Psoas muscle (tissue), 7 donors: ENCODE measurements at regions not wholly inside any gene's neighbourhood (a gene's known extent, or its start where the extent isn't known, plus 50 kb on each side); places are given as distances from the start of the nearest gene placed in this dataset.

ENCODE experiments used
- ATAC-seq, 4 donors: fragments of 200-7000 bp; cut with Tn5 transposase; one replicate each; pipeline ENCODE4 v1.9.1; 2020; ENCODE audit warnings: moderate library complexity in 3 of 4, mild to moderate bottlenecking in 2 of 4
- DNase-seq, 2 donors: peaks; one replicate each; pipeline ENCODE4 v3.0.0-alpha.2; 2020
- H3K27ac ChIP-seq: fragments of 200-600 bp; one replicate; pipeline ENCODE4 v1.8.0; 2022
- H3K27me3 ChIP-seq, 3 donors: fragments of 200-600 bp in 1 of 3; one replicate each; pipeline versions ENCODE4 v1.6.1 to v1.8.0; 2013 to 2022; ENCODE audit warnings: low read length in 2 of 3, mild to moderate bottlenecking in 2 of 3, moderate library complexity in 1 of 3; ENCODE audit not compliant: insufficient read depth in 3 of 3
- H3K36me3 ChIP-seq, 2 donors: fragments of 200-600 bp in 1 of 2; one replicate each; pipeline versions ENCODE4 v1.6.1 to v1.8.0; 2013 to 2022; ENCODE audit warnings: low read depth in 1 of 2, mild to moderate bottlenecking in 1 of 2, moderate library complexity in 1 of 2; ENCODE audit not compliant: insufficient read depth in 1 of 2
- H3K4me1 ChIP-seq: fragments of 200-600 bp; one replicate; pipeline ENCODE4 v1.8.0; 2022
- H3K4me3 ChIP-seq: fragments of 200-600 bp; one replicate; pipeline ENCODE4 v1.8.0; 2022; ENCODE audit warnings: mild to moderate bottlenecking
- H3K9me3 ChIP-seq: fragments of 200-600 bp; one replicate; pipeline ENCODE4 v1.8.0; 2022
- CTCF ChIP-seq: fragments of 200-600 bp; IDR thresholded peaks from one replicate; pipeline ENCODE4 v1.8.0; 2022; ENCODE audit warnings: antibody characterized with exemption
- WGBS, 3 donors: extraction: QIAGEN DNeasy Blood & Tissue Kit; methylation state at CpG; one replicate each; pipeline versions ENCODE4 v1.1.6 to v1.1.7; 2013; 5-methylcytosine and 5-hydroxymethylcytosine counted together
- intact Hi-C, 2 donors: fragments of 100-400 bp; cut with DNase I; formaldehyde crosslinking; loops; one replicate each; pipeline versions ENCODE4 v1.11.0 to v1.14.2; 2022
- donor health status: healthy with polysubstance abuse.
- donor health status: DM: no; HTN: no; CAD: no; lungs with moderate emphysema.
- donor health status: Bipolar disorder and iron deficiency.
- donor health status: healthy.
- donor health status: DM: yes; HTN: yes; CAD: no.
- donor health status: DM: no; HTN: no; CAD: no.
- donor health status: DM: yes; HTN: yes; CAD: no.

GRCh38 chr2:180799141-180799540, 181.3 kb upstream of the UBE2E3 start:
- intact Hi-C loops = no loop called here
- Histone ChIP-seq H3K9me3 (no peaks in the 10 kb centered on the region), H3K4me1 (no peaks in the 10 kb centered on the region), H3K27me3 (no peaks in the 10 kb centered on the region), H3K4me3 (no peak overlapping the region), H3K36me3 (no peaks in the 10 kb centered on the region), H3K27ac (no peak overlapping the region)
- DNase-seq (no peak), ATAC-seq (no peak)
- no peak for TF ChIP-seq CTCF
- WGBS, 3 donors = 79 to 100% (median 94%) methylated on average over 1 of the region's 1 CpG

- DNase-seq (no peak), ATAC-seq (no peak)
- Histone ChIP-seq H3K36me3 (no peaks in the 10 kb centered on the region), H3K27me3 (no peaks in the 10 kb centered on the region), H3K4me3 (no peak overlapping the region), H3K27ac (no peak overlapping the region), H3K9me3 (no peaks in the 10 kb centered on the region), H3K4me1 (no peaks in the 10 kb centered on the region)
- TF ChIP-seq CTCF = no peak
- intact Hi-C loops = loop anchor here in 1 of 2 donors (2.0 kb wide), 1 partner anchor 30 kb away; no protein-coding TSS in a partner anchor
Observed at GRCh38 chr2:180790891-180791290, 189.5 kb upstream of the UBE2E3 start.

GRCh38 chr2:180787330-180787729, 193.1 kb upstream of the UBE2E3 start:
- no peak overlapping the region for H3K27ac ChIP-seq
- no peak for TF ChIP-seq CTCF
- H3K4me3 ChIP-seq = no peak overlapping the region
- no peaks in the 10 kb centered on the region for H3K36me3 ChIP-seq
- no peaks in the 10 kb centered on the region for H3K9me3 ChIP-seq
- 91 to 96% (median 91%) methylated on average over 1 of the region's 1 CpG for WGBS, 3 donors
- no peak for ATAC-seq
- DNase-seq = no peak
- no peaks in the 10 kb centered on the region for H3K4me1 ChIP-seq
- intact Hi-C loops = no loop called here
- H3K27me3 ChIP-seq = no peaks in the 10 kb centered on the region

GRCh38 chr2:180781276-180781675, 199.1 kb upstream of the UBE2E3 start:
- 95 to 98% (median 95%) methylated on average over 2 of the region's 2 CpGs for WGBS, 3 donors
- intact Hi-C loops = no loop called here

More at GRCh38 chr2:180781276-180781675, 199.1 kb upstream of the UBE2E3 start:
- H3K9me3 ChIP-seq = no peaks in the 10 kb centered on the region
- no peak for DNase-seq
- TF ChIP-seq CTCF = no peak
- ATAC-seq = no peak
- no peak overlapping the region for H3K27ac ChIP-seq
- H3K4me3 ChIP-seq = no peak overlapping the region
- no peaks in the 10 kb centered on the region for H3K36me3 ChIP-seq
- H3K27me3 ChIP-seq = no peaks in the 10 kb centered on the region
- H3K4me1 ChIP-seq = peaks cover 5% of the 10 kb centered on the region
